Activated naive CD4-positive, alpha-beta T cell treated with anti-CD3 and anti-CD28 coated beads, Interleukin-2, amount 10 ng/mL, durations not matched to agents 7 days and 5 days (primary cell): ENCODE measurements at regions not wholly inside any gene's neighbourhood (a gene's known extent, or its start where the extent isn't known, plus 50 kb on each side); places are given as distances from the start of the nearest gene placed in this dataset.

ENCODE experiments used
- CTCF ChIA-PET: fragments of 350-600 bp; sonication (Branson Sonifier 250); formaldehyde crosslinking; loops from one replicate; lab custom pipeline; 2021; ENCODE audit warnings: antibody characterized with exemption; lab: Charles Lee
- DNase-seq: peaks from one replicate; pipeline ENCODE4 v3.0.0-alpha.2; 2020
- H3K27ac Mint-ChIP-seq: one replicate; pipeline ENCODE4 v1.8.0; 2021; ENCODE audit warnings: mild to moderate bottlenecking, moderate library complexity, mixed read lengths
- H3K27me3 Mint-ChIP-seq: one replicate; pipeline ENCODE4 v1.8.0; 2021; ENCODE audit warnings: mild to moderate bottlenecking, mixed read lengths
- H3K36me3 Mint-ChIP-seq: one replicate; pipeline ENCODE4 v1.8.0; 2021; ENCODE audit warnings: mixed read lengths
- H3K4me1 Mint-ChIP-seq: one replicate; pipeline ENCODE4 v1.8.0; 2021; ENCODE audit warnings: mixed read lengths
- H3K4me3 Mint-ChIP-seq: one replicate; pipeline ENCODE4 v1.8.0; 2021; ENCODE audit warnings: mild to moderate bottlenecking, moderate library complexity, mixed read lengths
- H3K9me3 Mint-ChIP-seq: one replicate; pipeline ENCODE4 v1.8.0; 2021; ENCODE audit warnings: mixed read lengths

GRCh38 chr11:45444796-45445195 is 158.7 kb upstream of the SYT13 start:
- Mint-ChIP-seq H3K9me3 (peaks cover 2% of the 10 kb centered on the region), H3K36me3 (no peaks in the 10 kb centered on the region), H3K27me3 (peaks cover 7% of the 10 kb centered on the region), H3K4me1 (no peaks in the 10 kb centered on the region), H3K27ac (no peak overlapping the region), H3K4me3 (no peak overlapping the region)
- DNase-seq = no peak
- CTCF ChIA-PET = no interaction called here

DNA sequence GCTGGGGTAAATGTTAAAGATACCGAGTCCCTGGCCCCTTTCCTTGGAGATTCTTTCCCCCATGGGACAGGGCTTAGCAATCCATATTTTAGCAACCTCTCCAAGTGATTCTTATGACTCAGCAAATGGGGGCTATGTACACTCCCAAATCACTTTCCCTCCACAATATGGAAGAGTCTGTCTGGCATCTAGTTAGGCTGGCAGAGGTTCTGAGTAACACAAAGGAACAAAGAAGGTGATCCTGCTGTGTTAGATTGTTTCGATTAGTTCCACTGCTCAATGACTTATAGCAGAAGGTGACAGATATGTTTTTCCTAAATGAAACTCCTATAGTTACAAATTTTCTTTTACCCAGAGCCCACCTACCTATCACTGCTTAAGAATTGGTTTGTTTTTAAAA is 154.0 kb upstream of the SYT13 start:
- DNase-seq = no peak
- no peaks in the 10 kb centered on the region for H3K36me3 Mint-ChIP-seq
- H3K4me1 Mint-ChIP-seq = no peaks in the 10 kb centered on the region
- CTCF ChIA-PET = no interaction called here
- peaks cover 7% of the 10 kb centered on the region for H3K9me3 Mint-ChIP-seq
- no peak overlapping the region for H3K27ac Mint-ChIP-seq
- no peak overlapping the region for H3K4me3 Mint-ChIP-seq
- H3K27me3 Mint-ChIP-seq = peaks cover 14% of the 10 kb centered on the region

DNA sequence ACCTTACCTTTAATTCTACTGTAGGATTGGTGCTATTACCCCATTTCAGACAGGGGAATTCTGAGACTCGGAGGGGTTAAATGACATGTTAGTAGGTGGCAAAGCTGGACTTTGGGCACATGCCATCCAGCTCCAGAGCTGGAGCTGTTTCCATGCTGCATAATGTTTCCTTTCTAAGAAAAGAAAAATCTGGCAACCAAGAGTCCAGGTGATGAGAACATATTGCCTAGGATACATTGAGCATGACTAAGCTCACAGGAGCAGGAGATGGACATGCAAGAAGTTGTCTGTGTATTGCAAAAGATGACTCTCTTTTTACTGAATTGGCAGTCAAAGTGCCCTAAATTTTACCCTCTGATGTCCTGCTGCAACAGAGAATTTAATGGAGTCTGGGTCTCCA is 150.8 kb upstream of the SYT13 start:
- CTCF ChIA-PET = no interaction called here
- Mint-ChIP-seq H3K36me3 (no peaks in the 10 kb centered on the region), H3K4me3 (no peak overlapping the region)

GRCh38 chr11:45436118-45436517 is 150.0 kb upstream of the SYT13 start:
- CTCF ChIA-PET = interaction anchor here (1.3 kb wide), 1 partner anchor 101 kb away, joined by 4 read pairs; no protein-coding TSS in a partner anchor
- Mint-ChIP-seq H3K9me3 (peaks cover 7% of the 10 kb centered on the region), H3K4me1 (no peaks in the 10 kb centered on the region), H3K36me3 (no peaks in the 10 kb centered on the region), H3K27me3 (peaks cover 15% of the 10 kb centered on the region), H3K4me3 (no peak overlapping the region), H3K27ac (no peak overlapping the region)
- DNase-seq = no peak

More for the DNA sequence above, 150.8 kb upstream of the SYT13 start:
- Mint-ChIP-seq H3K27ac (no peak overlapping the region), H3K27me3 (peaks cover 18% of the 10 kb centered on the region), H3K9me3 (peaks cover 7% of the 10 kb centered on the region), H3K4me1 (no peaks in the 10 kb centered on the region)
- DNase-seq = no peak

GRCh38 chr11:45435706-45436105 is 149.6 kb upstream of the SYT13 start:
- Mint-ChIP-seq H3K4me3 (no peak overlapping the region), H3K27me3 (peaks cover 15% of the 10 kb centered on the region), H3K4me1 (no peaks in the 10 kb centered on the region), H3K9me3 (peaks cover 7% of the 10 kb centered on the region), H3K36me3 (no peaks in the 10 kb centered on the region), H3K27ac (no peak overlapping the region)
- no peak for DNase-seq
- CTCF ChIA-PET = interaction anchor here (1.3 kb wide), 1 partner anchor 101 kb away, joined by 4 read pairs; no protein-coding TSS in a partner anchor

GRCh38 chr11:45432910-45433309 is 146.8 kb upstream of the SYT13 start:
- Mint-ChIP-seq H3K9me3 (no peaks in the 10 kb centered on the region), H3K27me3 (peaks cover 15% of the 10 kb centered on the region), H3K4me3 (no peak overlapping the region), H3K27ac (no peak overlapping the region), H3K4me1 (no peaks in the 10 kb centered on the region), H3K36me3 (no peaks in the 10 kb centered on the region)
- CTCF ChIA-PET = no interaction called here
- DNase-seq = no peak

DNA sequence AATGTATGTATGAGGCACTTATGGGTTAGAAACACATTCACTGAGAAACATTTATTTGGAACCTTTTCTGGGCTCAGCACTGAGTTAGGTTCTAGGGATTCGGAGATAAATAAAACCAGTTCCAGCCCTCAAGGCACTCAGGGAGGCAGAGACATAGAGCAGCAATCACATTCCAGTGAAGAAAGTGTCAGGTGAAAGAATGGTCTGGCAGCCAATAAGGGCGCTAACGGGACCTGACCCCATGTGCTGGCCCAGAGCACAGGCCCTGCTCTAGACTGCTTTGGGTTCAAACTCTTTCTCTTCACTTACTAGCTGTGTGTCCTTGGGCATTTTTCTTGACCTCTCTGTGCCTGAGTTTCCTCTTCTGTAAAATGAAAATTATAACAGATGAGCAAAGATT is 146.0 kb upstream of the SYT13 start:
- Mint-ChIP-seq H3K27me3 (peaks cover 15% of the 10 kb centered on the region), H3K27ac (no peak overlapping the region), H3K4me1 (no peaks in the 10 kb centered on the region), H3K9me3 (no peaks in the 10 kb centered on the region), H3K36me3 (no peaks in the 10 kb centered on the region), H3K4me3 (no peak overlapping the region)
- CTCF ChIA-PET = no interaction called here
- DNase-seq = no peak

DNA sequence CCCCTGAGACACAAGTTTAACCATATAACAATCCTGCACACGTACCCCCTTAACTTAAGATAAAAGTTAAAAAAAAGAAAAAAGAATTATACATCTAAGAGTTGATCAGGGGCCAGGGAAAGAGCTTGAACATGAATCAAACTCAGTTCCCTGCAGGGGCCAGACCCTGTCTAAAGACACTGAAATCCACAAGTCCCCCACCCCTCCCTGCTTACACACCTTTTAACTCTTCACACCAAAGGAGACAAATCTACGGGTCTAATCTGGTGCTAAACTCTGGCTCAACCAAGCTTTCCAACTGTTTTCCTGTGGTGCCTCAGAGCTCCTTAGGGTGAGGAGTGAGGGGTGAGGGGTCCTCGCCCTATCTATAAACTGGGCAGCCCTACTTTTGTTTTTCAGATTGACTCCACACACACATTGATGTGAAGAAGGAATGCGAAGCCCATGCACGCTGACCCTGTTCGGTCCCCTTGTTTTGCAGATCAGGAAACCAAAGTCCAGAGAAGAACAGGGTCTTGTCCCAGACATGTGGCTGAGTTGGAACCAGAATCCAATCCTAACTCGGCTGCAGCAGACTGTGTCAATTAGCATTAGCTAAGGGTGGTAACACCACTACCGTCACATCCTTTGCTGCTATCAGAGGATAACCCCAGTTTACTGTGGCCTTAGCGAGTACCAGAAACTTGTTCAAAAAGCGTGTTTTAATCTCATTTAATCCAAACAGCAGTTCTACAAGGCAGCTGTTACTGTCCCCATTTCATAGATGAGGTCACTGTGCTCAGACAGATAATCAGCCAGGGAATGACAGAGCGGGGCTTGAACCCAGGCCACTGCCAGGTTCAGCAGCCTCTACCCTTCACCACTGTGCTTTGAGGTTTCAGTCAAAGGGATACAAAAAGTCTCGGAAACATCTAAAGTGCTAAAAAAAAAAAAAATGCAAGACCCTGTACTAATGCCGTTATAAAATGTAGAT is 145.2 kb upstream of the SYT13 start:
- no peak for DNase-seq
- H3K9me3 Mint-ChIP-seq = no peaks in the 10 kb centered on the region
- H3K36me3 Mint-ChIP-seq = no peaks in the 10 kb centered on the region
- H3K4me3 Mint-ChIP-seq = no peak overlapping the region
- no peaks in the 10 kb centered on the region for H3K4me1 Mint-ChIP-seq
- CTCF ChIA-PET = no interaction called here
- H3K27me3 Mint-ChIP-seq = peaks cover 15% of the 10 kb centered on the region
- no peak overlapping the region for H3K27ac Mint-ChIP-seq

- Mint-ChIP-seq H3K4me3 (no peak overlapping the region), H3K27ac (no peak overlapping the region), H3K27me3 (peaks cover 9% of the 10 kb centered on the region), H3K4me1 (no peaks in the 10 kb centered on the region), H3K36me3 (no peaks in the 10 kb centered on the region), H3K9me3 (no peaks in the 10 kb centered on the region)
- CTCF ChIA-PET = no interaction called here
- no peak for DNase-seq
Observed at GRCh38 chr11:45430361-45430760, 144.2 kb upstream of the SYT13 start.

GRCh38 chr11:45429719-45430118 is 143.6 kb upstream of the SYT13 start:
- Mint-ChIP-seq H3K9me3 (no peaks in the 10 kb centered on the region), H3K27me3 (peaks cover 9% of the 10 kb centered on the region), H3K27ac (no peak overlapping the region), H3K4me1 (no peaks in the 10 kb centered on the region), H3K4me3 (no peak overlapping the region), H3K36me3 (no peaks in the 10 kb centered on the region)
- no peak for DNase-seq
- CTCF ChIA-PET = no interaction called here

DNA sequence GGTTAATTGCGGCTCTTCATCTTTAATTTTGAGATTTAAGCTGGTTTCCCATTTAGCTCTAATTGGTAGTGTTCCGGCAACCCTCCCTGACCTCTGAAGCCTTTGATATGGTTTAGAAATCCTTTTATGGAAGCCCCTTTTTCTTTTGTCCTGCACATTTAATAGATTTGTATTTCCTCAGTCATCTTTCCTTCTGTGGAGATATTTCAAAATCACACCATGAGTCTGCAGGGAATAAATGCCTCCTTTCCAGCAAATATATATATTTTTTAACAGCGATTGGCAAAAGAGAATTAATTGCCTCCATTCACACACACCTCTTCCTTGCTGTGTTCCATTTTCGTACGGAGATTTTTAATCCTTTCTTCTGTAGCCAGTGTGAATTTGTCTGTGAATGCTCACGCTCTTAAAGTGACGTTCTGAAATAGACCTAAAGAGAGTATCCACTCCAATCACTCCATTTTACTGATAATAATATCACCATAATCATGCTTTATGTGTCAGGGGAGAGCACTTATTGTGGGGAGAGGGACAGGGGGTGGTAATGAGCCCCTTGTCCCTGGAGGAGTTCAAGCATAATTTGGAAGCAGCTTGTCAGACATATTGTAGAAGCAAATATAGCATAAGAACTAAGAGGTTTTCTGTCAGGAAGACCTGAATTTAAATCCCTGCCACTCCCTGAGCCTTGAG is 142.5 kb upstream of the SYT13 start:
- Mint-ChIP-seq H3K4me1 (no peaks in the 10 kb centered on the region), H3K27ac (no peak overlapping the region), H3K9me3 (no peaks in the 10 kb centered on the region), H3K4me3 (no peak overlapping the region), H3K36me3 (no peaks in the 10 kb centered on the region), H3K27me3 (peaks cover 17% of the 10 kb centered on the region)
- CTCF ChIA-PET = no interaction called here
- no peak for DNase-seq

GRCh38 chr11:45428116-45428515 is 142.0 kb upstream of the SYT13 start:
- Mint-ChIP-seq H3K36me3 (no peaks in the 10 kb centered on the region), H3K9me3 (no peaks in the 10 kb centered on the region), H3K4me1 (no peaks in the 10 kb centered on the region), H3K27ac (no peak overlapping the region), H3K27me3 (peaks cover 17% of the 10 kb centered on the region), H3K4me3 (no peak overlapping the region)
- no peak for DNase-seq
- CTCF ChIA-PET = no interaction called here

GRCh38 chr11:45424411-45425180 is 138.5 kb upstream of the SYT13 start:
- no peak for DNase-seq
- CTCF ChIA-PET = no interaction called here
- Mint-ChIP-seq H3K27ac (no peak overlapping the region), H3K27me3 (peaks cover 28% of the 10 kb centered on the region), H3K4me1 (no peaks in the 10 kb centered on the region), H3K36me3 (no peaks in the 10 kb centered on the region), H3K9me3 (no peaks in the 10 kb centered on the region), H3K4me3 (no peak overlapping the region)

- peaks cover 28% of the 10 kb centered on the region for H3K27me3 Mint-ChIP-seq
- no peak overlapping the region for H3K27ac Mint-ChIP-seq
- H3K4me1 Mint-ChIP-seq = no peaks in the 10 kb centered on the region
- no peak for DNase-seq
- no peak overlapping the region for H3K4me3 Mint-ChIP-seq
- no peaks in the 10 kb centered on the region for H3K36me3 Mint-ChIP-seq
- H3K9me3 Mint-ChIP-seq = no peaks in the 10 kb centered on the region
- CTCF ChIA-PET = no interaction called here
Observed at GRCh38 chr11:45423475-45424120, 137.5 kb upstream of the SYT13 start.
